ENCODE measurements at regions not wholly inside any gene's neighbourhood (a gene's known extent, or its start where the extent isn't known, plus 50 kb on each side); places are given as distances from the start of the nearest gene placed in this dataset.

GRCh38 chr5:68161156-68161555, 54.4 kb upstream of the PIK3R1 start:
- DNase-seq = no peak

- DNase-seq = no peak
These were observed 56.2 kb upstream of the PIK3R1 start for GRCh38 chr5:68159224-68159951.

- DNase-seq = no peak
These were observed 59.6 kb upstream of the PIK3R1 start for GRCh38 chr5:68155940-68156339.

- DNase-seq = no peak
These were observed 61.3 kb upstream of the PIK3R1 start for GRCh38 chr5:68154119-68154857.

- DNase-seq = no peak
These were observed 63.7 kb upstream of the PIK3R1 start for GRCh38 chr5:68151812-68152211.

- no peak for DNase-seq
These were observed 66.4 kb upstream of the PIK3R1 start for GRCh38 chr5:68149189-68149588.

GRCh38 chr5:68148096-68148495, 67.5 kb upstream of the PIK3R1 start:
- DNase-seq = no peak

- no peak for DNase-seq
These were observed 67.9 kb upstream of the PIK3R1 start for GRCh38 chr5:68147659-68148058.

GRCh38 chr5:68141494-68141893, 74.1 kb upstream of the PIK3R1 start:
- DNase-seq = no peak

- no peak for DNase-seq
These were observed 74.8 kb upstream of the PIK3R1 start for GRCh38 chr5:68140763-68141162.

- no peak for DNase-seq
These were observed 75.7 kb upstream of the PIK3R1 start for GRCh38 chr5:68139611-68140441.

GRCh38 chr5:68137511-68138140, 77.9 kb upstream of the PIK3R1 start:
- no peak for DNase-seq

- no peak for DNase-seq
These were observed 80.8 kb upstream of the PIK3R1 start for GRCh38 chr5:68134669-68135313.

- DNase-seq = no peak
These were observed 81.4 kb upstream of the PIK3R1 start for GRCh38 chr5:68134033-68134668.

- no peak for DNase-seq
These were observed 85.3 kb upstream of the PIK3R1 start for GRCh38 chr5:68130253-68130652.

- no peak for DNase-seq
These were observed 86.2 kb upstream of the PIK3R1 start for GRCh38 chr5:68129364-68129763.

- DNase-seq = no peak
These were observed 88.7 kb upstream of the PIK3R1 start for GRCh38 chr5:68126886-68127285.

GRCh38 chr5:68122439-68123328, 92.9 kb upstream of the PIK3R1 start:
- no peak for DNase-seq

- DNase-seq = no peak
These were observed 98.6 kb upstream of the PIK3R1 start for GRCh38 chr5:68116868-68117411.

- no peak for DNase-seq
These were observed 99.1 kb upstream of the PIK3R1 start for GRCh38 chr5:68116408-68116807.

GRCh38 chr5:68115584-68115983, 100.0 kb upstream of the PIK3R1 start:
- no peak for DNase-seq

Measured in retina (tissue), 1 donor.